ENCODE measurements at regions not wholly inside any gene's neighbourhood (a gene's known extent, or its start where the extent isn't known, plus 50 kb on each side); places are given as distances from the start of the nearest gene placed in this dataset.

GRCh38 chr2:120948662-120949011 is 213.0 kb downstream of the GLI2 start:
- H3K36me3 ChIP-seq (ENCODE audit: insufficient read depth, low read length), result peaks cover 13% of the 10 kb centered on the region
- H2AFZ ChIP-seq (ENCODE audit: low read length), result no peak overlapping the region
- H3K27ac ChIP-seq (ENCODE audit: low read depth, low read length), result no peak overlapping the region
- no peaks in the 10 kb centered on the region for H3K27me3 ChIP-seq (ENCODE audit: insufficient read depth, low read length)
- H3K79me2 ChIP-seq (ENCODE audit: insufficient read depth, low read length), result peaks cover 48% of the 10 kb centered on the region
- H3K4me3 ChIP-seq (ENCODE audit: insufficient read depth, low read length), result no peak overlapping the region
- H3K4me2 ChIP-seq (ENCODE audit: insufficient read depth, low read length), result no peak overlapping the region
- peaks cover 39% of the 10 kb centered on the region for H4K20me1 ChIP-seq (ENCODE audit: insufficient read depth, low read length)
- DNase-seq (ENCODE audit: insufficient read length, low spot score, missing footprints), result peak; percentile 38
- H3K4me1 ChIP-seq (ENCODE audit: insufficient read depth, low read length), result peaks cover 9% of the 10 kb centered on the region
- no peaks in the 10 kb centered on the region for H3K9me3 ChIP-seq (ENCODE audit: low read depth, low read length)
- no peak for TF ChIP-seq CTCF (IDR thresholded peaks at IDR 0.05; ENCODE audit: extremely low read depth, low read depth, low read length)

- H4K20me1 ChIP-seq (ENCODE audit: insufficient read depth, low read length), result peaks cover 39% of the 10 kb centered on the region
Measured at GRCh38 chr2:120949027-120949956, 213.6 kb downstream of the GLI2 start.

GRCh38 chr2:120949957-120950590 is 214.4 kb downstream of the GLI2 start:
- no peak overlapping the region for H3K4me2 ChIP-seq (ENCODE audit: insufficient read depth, low read length)
- H3K79me2 ChIP-seq (ENCODE audit: insufficient read depth, low read length), result peaks cover 36% of the 10 kb centered on the region
- H4K20me1 ChIP-seq (ENCODE audit: insufficient read depth, low read length), result peaks cover 39% of the 10 kb centered on the region
- no peak overlapping the region for H3K27ac ChIP-seq (ENCODE audit: low read depth, low read length)
- no peaks in the 10 kb centered on the region for H3K27me3 ChIP-seq (ENCODE audit: insufficient read depth, low read length)
- H3K9me3 ChIP-seq (ENCODE audit: low read depth, low read length), result no peaks in the 10 kb centered on the region
- no peak overlapping the region for H2AFZ ChIP-seq (ENCODE audit: low read length)
- H3K4me3 ChIP-seq (ENCODE audit: insufficient read depth, low read length), result no peak overlapping the region
- TF ChIP-seq CTCF (IDR thresholded peaks at IDR 0.05; ENCODE audit: extremely low read depth, low read depth, low read length), result no peak
- peak; percentile 91 for DNase-seq (ENCODE audit: insufficient read length, low spot score, missing footprints)
- peaks cover 9% of the 10 kb centered on the region for H3K4me1 ChIP-seq (ENCODE audit: insufficient read depth, low read length)
- H3K36me3 ChIP-seq (ENCODE audit: insufficient read depth, low read length), result peaks cover 13% of the 10 kb centered on the region

More at GRCh38 chr2:120949027-120949956, 213.6 kb downstream of the GLI2 start:
- Histone ChIP-seq H3K79me2 (ENCODE audit: insufficient read depth, low read length) (peaks cover 42% of the 10 kb centered on the region), H3K4me1 (ENCODE audit: insufficient read depth, low read length) (peaks cover 9% of the 10 kb centered on the region), H3K9me3 (ENCODE audit: low read depth, low read length) (no peaks in the 10 kb centered on the region), H3K27ac (ENCODE audit: low read depth, low read length) (no peak overlapping the region), H2AFZ (ENCODE audit: low read length) (no peak overlapping the region), H3K4me2 (ENCODE audit: insufficient read depth, low read length) (no peak overlapping the region), H3K27me3 (ENCODE audit: insufficient read depth, low read length) (no peaks in the 10 kb centered on the region), H3K4me3 (ENCODE audit: insufficient read depth, low read length) (no peak overlapping the region), H3K36me3 (ENCODE audit: insufficient read depth, low read length) (peaks cover 13% of the 10 kb centered on the region)
- peak; percentile 88 for DNase-seq (ENCODE audit: insufficient read length, low spot score, missing footprints)
- TF ChIP-seq CTCF (IDR thresholded peaks at IDR 0.05; ENCODE audit: extremely low read depth, low read depth, low read length), result peak; percentile 37

GRCh38 chr2:120951693-120952092 is 216.0 kb downstream of the GLI2 start:
- Histone ChIP-seq H3K27me3 (ENCODE audit: insufficient read depth, low read length) (no peaks in the 10 kb centered on the region), H3K9me3 (ENCODE audit: low read depth, low read length) (no peaks in the 10 kb centered on the region), H2AFZ (ENCODE audit: low read length) (no peak overlapping the region), H3K4me1 (ENCODE audit: insufficient read depth, low read length) (peaks cover 9% of the 10 kb centered on the region), H3K79me2 (ENCODE audit: insufficient read depth, low read length) (peaks cover 34% of the 10 kb centered on the region), H4K20me1 (ENCODE audit: insufficient read depth, low read length) (peaks cover 38% of the 10 kb centered on the region), H3K4me3 (ENCODE audit: insufficient read depth, low read length) (no peak overlapping the region), H3K4me2 (ENCODE audit: insufficient read depth, low read length) (no peak overlapping the region), H3K36me3 (ENCODE audit: insufficient read depth, low read length) (peaks cover 17% of the 10 kb centered on the region), H3K27ac (ENCODE audit: low read depth, low read length) (no peak overlapping the region)
- TF ChIP-seq CTCF (IDR thresholded peaks at IDR 0.05; ENCODE audit: extremely low read depth, low read depth, low read length), result no peak
- DNase-seq (ENCODE audit: insufficient read length, low spot score, missing footprints), result no peak

Measured in osteoblast (primary cell).